ENCODE measurements at regions not wholly inside any gene's neighbourhood (a gene's known extent, or its start where the extent isn't known, plus 50 kb on each side); places are given as distances from the start of the nearest gene placed in this dataset.

DNA sequence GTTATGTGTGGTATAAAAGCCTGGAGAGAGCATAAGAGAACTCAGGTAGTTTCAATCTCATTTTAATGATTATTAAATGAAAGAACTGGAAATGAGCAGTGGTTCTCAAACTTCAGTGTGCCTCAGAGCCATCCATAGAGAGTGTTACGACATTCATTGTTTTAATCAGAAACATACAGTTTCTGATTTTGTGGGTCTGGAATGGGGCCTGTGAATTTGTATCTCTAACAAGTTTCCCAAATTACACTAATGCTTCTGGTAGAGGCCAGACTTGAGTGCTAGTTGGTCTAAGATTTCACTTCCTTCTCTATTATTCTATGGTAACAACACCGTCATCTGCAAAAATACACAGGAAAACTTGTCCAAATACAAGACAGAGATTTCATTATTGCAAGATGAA, 292.0 kb upstream of the NECTIN3 start:
- TF ChIP-seq, protein P1, sequence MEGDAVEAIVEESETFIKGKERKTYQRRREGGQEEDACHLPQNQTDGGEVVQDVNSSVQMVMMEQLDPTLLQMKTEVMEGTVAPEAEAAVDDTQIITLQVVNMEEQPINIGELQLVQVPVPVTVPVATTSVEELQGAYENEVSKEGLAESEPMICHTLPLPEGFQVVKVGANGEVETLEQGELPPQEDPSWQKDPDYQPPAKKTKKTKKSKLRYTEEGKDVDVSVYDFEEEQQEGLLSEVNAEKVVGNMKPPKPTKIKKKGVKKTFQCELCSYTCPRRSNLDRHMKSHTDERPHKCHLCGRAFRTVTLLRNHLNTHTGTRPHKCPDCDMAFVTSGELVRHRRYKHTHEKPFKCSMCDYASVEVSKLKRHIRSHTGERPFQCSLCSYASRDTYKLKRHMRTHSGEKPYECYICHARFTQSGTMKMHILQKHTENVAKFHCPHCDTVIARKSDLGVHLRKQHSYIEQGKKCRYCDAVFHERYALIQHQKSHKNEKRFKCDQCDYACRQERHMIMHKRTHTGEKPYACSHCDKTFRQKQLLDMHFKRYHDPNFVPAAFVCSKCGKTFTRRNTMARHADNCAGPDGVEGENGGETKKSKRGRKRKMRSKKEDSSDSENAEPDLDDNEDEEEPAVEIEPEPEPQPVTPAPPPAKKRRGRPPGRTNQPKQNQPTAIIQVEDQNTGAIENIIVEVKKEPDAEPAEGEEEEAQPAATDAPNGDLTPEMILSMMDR (IDR thresholded peaks at IDR 0.05): no peak
- no peak for TF ChIP-seq POLR2A (IDR thresholded peaks at IDR 0.05)

Measured in uterus (tissue), 2 donors.